IMR-90 (cell line): ENCODE measurements at regions not wholly inside any gene's neighbourhood (a gene's known extent, or its start where the extent isn't known, plus 50 kb on each side); places are given as distances from the start of the nearest gene placed in this dataset.

ENCODE experiments used
- MAFK ChIP-seq: IDR thresholded peaks from 2 replicates; pipeline ENCODE4 v1.6.1; 2012; ENCODE audit warnings: low read depth, low read length, improper control_type of control experiment
- MXI1 ChIP-seq: IDR thresholded peaks from 2 replicates; pipeline ENCODE4 v1.6.1; 2012; ENCODE audit warnings: low read depth, mild to moderate bottlenecking, low read length, moderate library complexity, borderline replicate concordance
- POLR2A ChIP-seq: IDR thresholded peaks from 2 replicates; pipeline ENCODE4 v1.6.1; 2012; ENCODE audit warnings: mild to moderate bottlenecking, low read depth, low read length
- RAD21 ChIP-seq: IDR thresholded peaks from 2 replicates; pipeline ENCODE4 v1.6.1; 2012; ENCODE audit warnings: low read length, improper control_type of control experiment
- RCOR1 ChIP-seq: IDR thresholded peaks from 2 replicates; pipeline ENCODE4 v1.6.1; 2012; ENCODE audit warnings: mild to moderate bottlenecking, low read length, improper control_type of control experiment; ENCODE audit not compliant: insufficient replicate concordance
- RFX5 ChIP-seq: IDR thresholded peaks from 2 replicates; pipeline ENCODE4 v1.8.0; 2012; ENCODE audit warnings: low read depth, mild to moderate bottlenecking, low read length, moderate library complexity
- SMC3 ChIP-seq: fragments of 150-350 bp; IDR thresholded peaks from 2 replicates; pipeline ENCODE4 v1.6.1; 2016; ENCODE audit warnings: low read depth, mild to moderate bottlenecking, antibody characterized with exemption, low read length, moderate library complexity
- TF ChIP-seq, protein P1 (sequence below): conservative IDR thresholded peaks from 2 replicates; pipeline ENCODE4 v1.5.1; 2012; ENCODE audit warnings: mild to moderate bottlenecking, low read depth, low read length, improper control_type of control experiment
- TF ChIP-seq, protein P2 (sequence below): fragments of 150-350 bp; IDR thresholded peaks from 2 replicates; pipeline ENCODE4 v1.6.1; 2017; ENCODE audit warnings: mild to moderate bottlenecking, antibody characterized with exemption, low read length, low read depth

DNA sequence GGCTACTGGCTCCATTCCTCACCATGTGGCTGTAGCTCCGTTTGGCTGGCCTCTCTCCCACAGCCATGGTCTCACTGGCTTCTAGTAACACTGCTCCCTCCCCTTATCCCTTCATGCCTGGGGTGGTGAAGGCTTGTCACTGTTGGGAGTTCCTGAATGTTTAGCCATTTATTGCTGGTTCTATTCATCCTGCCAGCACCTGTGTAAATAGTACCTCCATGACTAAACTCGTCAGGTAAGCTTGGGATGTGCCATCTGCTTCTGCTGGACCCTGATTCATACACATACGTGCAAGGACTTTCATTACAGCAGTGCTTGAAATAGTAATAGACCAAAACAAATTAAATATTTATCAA lies 61.6 kb downstream of the CCDC71L start:
- no peak for TF ChIP-seq MAFK
- no peak for TF ChIP-seq POLR2A
- no peak for TF ChIP-seq RAD21
- no peak for TF ChIP-seq SMC3
- TF ChIP-seq, protein P1, sequence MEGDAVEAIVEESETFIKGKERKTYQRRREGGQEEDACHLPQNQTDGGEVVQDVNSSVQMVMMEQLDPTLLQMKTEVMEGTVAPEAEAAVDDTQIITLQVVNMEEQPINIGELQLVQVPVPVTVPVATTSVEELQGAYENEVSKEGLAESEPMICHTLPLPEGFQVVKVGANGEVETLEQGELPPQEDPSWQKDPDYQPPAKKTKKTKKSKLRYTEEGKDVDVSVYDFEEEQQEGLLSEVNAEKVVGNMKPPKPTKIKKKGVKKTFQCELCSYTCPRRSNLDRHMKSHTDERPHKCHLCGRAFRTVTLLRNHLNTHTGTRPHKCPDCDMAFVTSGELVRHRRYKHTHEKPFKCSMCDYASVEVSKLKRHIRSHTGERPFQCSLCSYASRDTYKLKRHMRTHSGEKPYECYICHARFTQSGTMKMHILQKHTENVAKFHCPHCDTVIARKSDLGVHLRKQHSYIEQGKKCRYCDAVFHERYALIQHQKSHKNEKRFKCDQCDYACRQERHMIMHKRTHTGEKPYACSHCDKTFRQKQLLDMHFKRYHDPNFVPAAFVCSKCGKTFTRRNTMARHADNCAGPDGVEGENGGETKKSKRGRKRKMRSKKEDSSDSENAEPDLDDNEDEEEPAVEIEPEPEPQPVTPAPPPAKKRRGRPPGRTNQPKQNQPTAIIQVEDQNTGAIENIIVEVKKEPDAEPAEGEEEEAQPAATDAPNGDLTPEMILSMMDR = no peak
- TF ChIP-seq RCOR1 = no peak
- no peak for TF ChIP-seq RFX5
- TF ChIP-seq MXI1 = no peak
- TF ChIP-seq, protein P2, sequence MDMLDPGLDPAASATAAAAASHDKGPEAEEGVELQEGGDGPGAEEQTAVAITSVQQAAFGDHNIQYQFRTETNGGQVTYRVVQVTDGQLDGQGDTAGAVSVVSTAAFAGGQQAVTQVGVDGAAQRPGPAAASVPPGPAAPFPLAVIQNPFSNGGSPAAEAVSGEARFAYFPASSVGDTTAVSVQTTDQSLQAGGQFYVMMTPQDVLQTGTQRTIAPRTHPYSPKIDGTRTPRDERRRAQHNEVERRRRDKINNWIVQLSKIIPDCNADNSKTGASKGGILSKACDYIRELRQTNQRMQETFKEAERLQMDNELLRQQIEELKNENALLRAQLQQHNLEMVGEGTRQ = no peak
